ENCODE measurements at regions not wholly inside any gene's neighbourhood (a gene's known extent, or its start where the extent isn't known, plus 50 kb on each side); places are given as distances from the start of the nearest gene placed in this dataset.

- in situ Hi-C loops (cut with HindIII; ENCODE audit: extremely low pct_ligation_motif_present, low pct_unique_long_range_greater_than_20kb) (no loop called here), intact Hi-C loops (cut with micrococcal nuclease; ENCODE audit: unreplicated experiment) (no loop called here)
- Histone ChIP-seq H3K36me3 (replicated peaks in 1 of 2; ENCODE audit: control insufficient read depth in 1 of 2, insufficient read depth in 2 of 2, low read length in 2 of 2) (no peaks in the 10 kb centered on the region), H3K27me3 (ENCODE audit: control insufficient read depth in 1 of 2, insufficient read depth in 2 of 2, low read length in 2 of 2) (no peaks in the 10 kb centered on the region), H3K27ac (ENCODE audit: extremely low read length, insufficient read depth, low read length) (no peak overlapping the region), H3K4me3 (replicated peaks in 1 of 3; ENCODE audit: insufficient read depth in 1 of 3, low read depth in 2 of 3, low read length in 3 of 3) (no peak overlapping the region), H2AFZ (ENCODE audit: low read length) (no peak overlapping the region), H3K79me2 (ENCODE audit: insufficient read depth, low read length) (no peaks in the 10 kb centered on the region), H3K4me1 (ENCODE audit: insufficient read depth, low read length) (no peaks in the 10 kb centered on the region), H3K9ac (ENCODE audit: insufficient read depth, low read depth, low read length) (no peak overlapping the region), H3K4me2 (ENCODE audit: low read depth, low read length) (no peak overlapping the region), H3K9me3 (ENCODE audit: low read length) (no peaks in the 10 kb centered on the region), H4K20me1 (ENCODE audit: insufficient read depth, low read length) (no peaks in the 10 kb centered on the region)
- TF ChIP-seq ZZZ3 (CRISPR knock-in tag; IDR thresholded peaks at IDR 0.05; ENCODE audit: borderline replicate concordance) = no peak
- no peak for TF ChIP-seq BCL6 (CRISPR knock-in tag; IDR thresholded peaks at IDR 0.05)
- TF ChIP-seq ZNF280B (CRISPR knock-in tag; IDR thresholded peaks at IDR 0.05; ENCODE audit: borderline replicate concordance) = no peak
- TF ChIP-seq ZNF747 (CRISPR knock-in tag; IDR thresholded peaks at IDR 0.05; ENCODE audit: borderline replicate concordance) = no peak
- no peak for TF ChIP-seq ZNF562 (CRISPR knock-in tag; IDR thresholded peaks at IDR 0.05; ENCODE audit: borderline replicate concordance)
- TF ChIP-seq U2AF2 (IDR thresholded peaks at IDR 0.05; ENCODE audit: low read depth, low read length) = no peak
- TF ChIP-seq ZNF639 (CRISPR knock-in tag; conservative IDR thresholded peaks at IDR 0.05) = no peak
- no peak for TF ChIP-seq ZNF251 (CRISPR knock-in tag; IDR thresholded peaks at IDR 0.05)
- TF ChIP-seq ZNF3 (CRISPR knock-in tag; IDR thresholded peaks at IDR 0.05) = no peak
- TF ChIP-seq LBX2 (CRISPR knock-in tag; IDR thresholded peaks at IDR 0.05; ENCODE audit: borderline replicate concordance) = no peak
- TF ChIP-seq TRIM24 (CRISPR knock-in tag; IDR thresholded peaks at IDR 0.05) = no peak
- TF ChIP-seq THAP11 (CRISPR knock-in tag; IDR thresholded peaks at IDR 0.05) = no peak
- TF ChIP-seq ZNF710 (CRISPR knock-in tag; IDR thresholded peaks at IDR 0.05; ENCODE audit: borderline replicate concordance) = no peak
- CTCF ChIA-PET (ENCODE audit: low intra/inter-chr PET ratio, low total read pairs) = no interaction called here
- DNase-seq (ENCODE audit: low spot score) (no peak), FAIRE-seq (no peak), ATAC-seq (no peak)
- WGBS (ENCODE audit: low lambda C conversion rate) = 8% methylated on average over 3 of the region's 4 CpGs
- POLR2A ChIA-PET = no interaction called here
- BruUV-seq (replicated peaks) = no TSS peak
Measured at GRCh38 chr18:65522907-65523306, 227.9 kb upstream of the CDH7 start.
